GM12891 (cell line): ENCODE measurements at regions not wholly inside any gene's neighbourhood (a gene's known extent, or its start where the extent isn't known, plus 50 kb on each side); places are given as distances from the start of the nearest gene placed in this dataset.

Experiments
- POLR2A ChIP-seq: IDR thresholded peaks from 2 replicates; pipeline ENCODE4 v1.6.1; 2011; ENCODE audit warnings: low read depth, low read length, control low read depth
- POLR2AphosphoS5 ChIP-seq: IDR thresholded peaks from 2 replicates; pipeline ENCODE4 v1.6.1; 2011; ENCODE audit warnings: low read depth, low read length, control low read depth
- POU2F2 ChIP-seq: IDR thresholded peaks from 2 replicates; pipeline ENCODE4 v1.6.1; 2011; ENCODE audit warnings: low read depth, mild to moderate bottlenecking, control low read depth, low read length, moderate library complexity
- SPI1 ChIP-seq: IDR thresholded peaks from 2 replicates; pipeline ENCODE4 v1.6.1; 2011; ENCODE audit warnings: low read depth, low read length, control low read depth
- TAF1 ChIP-seq: IDR thresholded peaks from 2 replicates; pipeline ENCODE4 v1.6.1; 2011; ENCODE audit warnings: low read depth, low read length, control low read depth

- TF ChIP-seq TAF1 = no peak
- TF ChIP-seq POLR2A = no peak
- TF ChIP-seq POLR2AphosphoS5 = no peak
- no peak for TF ChIP-seq SPI1
- no peak for TF ChIP-seq POU2F2
These were observed 487.0 kb upstream of the SEMA3D start for GRCh38 chr7:85673876-85674275.
